ENCODE measurements at regions not wholly inside any gene's neighbourhood (a gene's known extent, or its start where the extent isn't known, plus 50 kb on each side); places are given as distances from the start of the nearest gene placed in this dataset.
"Not testable (repeated sequence)": the region's sequence is repeated elsewhere in the genome, so short reads cannot be mapped to it uniquely, and the experiment has no call there.

DNA sequence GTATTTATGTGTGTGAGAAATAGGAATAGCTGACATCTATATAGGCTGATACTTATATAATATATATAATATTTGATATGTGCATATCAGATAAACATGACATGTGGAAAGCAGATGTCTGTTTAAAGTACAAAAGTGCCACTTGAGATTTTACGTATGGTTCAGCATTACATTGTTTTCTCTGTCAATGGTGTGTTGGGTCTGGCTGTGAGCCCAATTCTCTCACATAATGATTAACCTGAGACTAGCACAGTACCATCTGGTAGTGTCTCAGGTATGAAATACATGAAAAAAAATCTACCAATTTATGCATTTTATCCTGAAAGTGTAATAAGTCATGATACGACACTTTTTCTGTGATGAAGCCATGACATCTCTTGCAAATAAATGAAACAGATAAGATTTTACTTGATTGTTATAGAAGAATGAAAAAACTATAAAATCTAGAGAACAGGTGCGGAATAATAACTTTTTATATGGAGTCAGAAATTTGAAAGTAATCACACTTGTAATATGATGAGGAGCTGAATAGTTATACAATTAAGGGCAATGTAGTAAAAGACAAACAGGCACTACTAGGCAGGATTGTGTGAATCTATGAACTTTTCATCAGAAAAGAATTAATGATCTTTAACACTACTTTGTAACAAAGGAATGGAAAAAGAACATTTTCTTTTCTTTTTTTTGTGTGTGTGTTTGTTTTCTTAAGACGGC is 1405.0 kb downstream of the OLFM4 start:
- H4K20me1 ChIP-seq (ENCODE audit: insufficient read depth), result no peaks in the 10 kb centered on the region
- no peaks in the 10 kb centered on the region for H3K79me2 ChIP-seq (replicated peaks; ENCODE audit: insufficient read depth, low read length)
- no peak overlapping the region for H3K4me3 ChIP-seq (ENCODE audit: low read length)
- no peak overlapping the region for H3K27ac ChIP-seq (ENCODE audit: low read length)
- H3K36me3 ChIP-seq (ENCODE audit: insufficient read depth, low read length), result no peaks in the 10 kb centered on the region
- no peak overlapping the region for H3K4me2 ChIP-seq (ENCODE audit: low read length)
- H3F3A ChIP-seq (ENCODE audit: insufficient read depth, low read length, poor library complexity, severe bottlenecking), result no peaks in the 10 kb centered on the region
- H2AFZ ChIP-seq (ENCODE audit: low read depth, low read length), result no peak overlapping the region
- no peaks in the 10 kb centered on the region for H3K9me2 ChIP-seq (ENCODE audit: insufficient read depth, low read length)
- H3K27me3 ChIP-seq (ENCODE audit: insufficient read depth, low read depth, low read length), result no peaks in the 10 kb centered on the region
- no peak overlapping the region for H3K9ac ChIP-seq (ENCODE audit: low read length)
- TF ChIP-seq TAF1 (IDR thresholded peaks at IDR 0.05; ENCODE audit: low read depth) (no peak), EP300 (conservative IDR thresholded peaks at IDR 0.05; ENCODE audit: poor library complexity, severe bottlenecking) (no peak), POLR2AphosphoS5 (IDR thresholded peaks at IDR 0.05) (no peak), EZH2 (IDR thresholded peaks at IDR 0.05; ENCODE audit: borderline replicate concordance, insufficient read depth, low read length, poor library complexity, severe bottlenecking) (no peak), MXI1 (conservative IDR thresholded peaks at IDR 0.05; ENCODE audit: poor library complexity, severe bottlenecking) (no peak), RAD21 (conservative IDR thresholded peaks at IDR 0.05) (no peak), SMC3 (conservative IDR thresholded peaks at IDR 0.05; ENCODE audit: poor library complexity) (no peak)
- TF ChIP-seq, protein P1, sequence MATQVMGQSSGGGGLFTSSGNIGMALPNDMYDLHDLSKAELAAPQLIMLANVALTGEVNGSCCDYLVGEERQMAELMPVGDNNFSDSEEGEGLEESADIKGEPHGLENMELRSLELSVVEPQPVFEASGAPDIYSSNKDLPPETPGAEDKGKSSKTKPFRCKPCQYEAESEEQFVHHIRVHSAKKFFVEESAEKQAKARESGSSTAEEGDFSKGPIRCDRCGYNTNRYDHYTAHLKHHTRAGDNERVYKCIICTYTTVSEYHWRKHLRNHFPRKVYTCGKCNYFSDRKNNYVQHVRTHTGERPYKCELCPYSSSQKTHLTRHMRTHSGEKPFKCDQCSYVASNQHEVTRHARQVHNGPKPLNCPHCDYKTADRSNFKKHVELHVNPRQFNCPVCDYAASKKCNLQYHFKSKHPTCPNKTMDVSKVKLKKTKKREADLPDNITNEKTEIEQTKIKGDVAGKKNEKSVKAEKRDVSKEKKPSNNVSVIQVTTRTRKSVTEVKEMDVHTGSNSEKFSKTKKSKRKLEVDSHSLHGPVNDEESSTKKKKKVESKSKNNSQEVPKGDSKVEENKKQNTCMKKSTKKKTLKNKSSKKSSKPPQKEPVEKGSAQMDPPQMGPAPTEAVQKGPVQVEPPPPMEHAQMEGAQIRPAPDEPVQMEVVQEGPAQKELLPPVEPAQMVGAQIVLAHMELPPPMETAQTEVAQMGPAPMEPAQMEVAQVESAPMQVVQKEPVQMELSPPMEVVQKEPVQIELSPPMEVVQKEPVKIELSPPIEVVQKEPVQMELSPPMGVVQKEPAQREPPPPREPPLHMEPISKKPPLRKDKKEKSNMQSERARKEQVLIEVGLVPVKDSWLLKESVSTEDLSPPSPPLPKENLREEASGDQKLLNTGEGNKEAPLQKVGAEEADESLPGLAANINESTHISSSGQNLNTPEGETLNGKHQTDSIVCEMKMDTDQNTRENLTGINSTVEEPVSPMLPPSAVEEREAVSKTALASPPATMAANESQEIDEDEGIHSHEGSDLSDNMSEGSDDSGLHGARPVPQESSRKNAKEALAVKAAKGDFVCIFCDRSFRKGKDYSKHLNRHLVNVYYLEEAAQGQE (IDR thresholded peaks at IDR 0.05; ENCODE audit: borderline replicate concordance), result no peak
- TF ChIP-seq, protein P2, sequence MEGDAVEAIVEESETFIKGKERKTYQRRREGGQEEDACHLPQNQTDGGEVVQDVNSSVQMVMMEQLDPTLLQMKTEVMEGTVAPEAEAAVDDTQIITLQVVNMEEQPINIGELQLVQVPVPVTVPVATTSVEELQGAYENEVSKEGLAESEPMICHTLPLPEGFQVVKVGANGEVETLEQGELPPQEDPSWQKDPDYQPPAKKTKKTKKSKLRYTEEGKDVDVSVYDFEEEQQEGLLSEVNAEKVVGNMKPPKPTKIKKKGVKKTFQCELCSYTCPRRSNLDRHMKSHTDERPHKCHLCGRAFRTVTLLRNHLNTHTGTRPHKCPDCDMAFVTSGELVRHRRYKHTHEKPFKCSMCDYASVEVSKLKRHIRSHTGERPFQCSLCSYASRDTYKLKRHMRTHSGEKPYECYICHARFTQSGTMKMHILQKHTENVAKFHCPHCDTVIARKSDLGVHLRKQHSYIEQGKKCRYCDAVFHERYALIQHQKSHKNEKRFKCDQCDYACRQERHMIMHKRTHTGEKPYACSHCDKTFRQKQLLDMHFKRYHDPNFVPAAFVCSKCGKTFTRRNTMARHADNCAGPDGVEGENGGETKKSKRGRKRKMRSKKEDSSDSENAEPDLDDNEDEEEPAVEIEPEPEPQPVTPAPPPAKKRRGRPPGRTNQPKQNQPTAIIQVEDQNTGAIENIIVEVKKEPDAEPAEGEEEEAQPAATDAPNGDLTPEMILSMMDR (IDR thresholded peaks at IDR 0.05; ENCODE audit: poor library complexity, severe bottlenecking), result no peak
- no peaks in the 10 kb centered on the region for H3K9me3 ChIP-seq (ENCODE audit: low read length)

DNA sequence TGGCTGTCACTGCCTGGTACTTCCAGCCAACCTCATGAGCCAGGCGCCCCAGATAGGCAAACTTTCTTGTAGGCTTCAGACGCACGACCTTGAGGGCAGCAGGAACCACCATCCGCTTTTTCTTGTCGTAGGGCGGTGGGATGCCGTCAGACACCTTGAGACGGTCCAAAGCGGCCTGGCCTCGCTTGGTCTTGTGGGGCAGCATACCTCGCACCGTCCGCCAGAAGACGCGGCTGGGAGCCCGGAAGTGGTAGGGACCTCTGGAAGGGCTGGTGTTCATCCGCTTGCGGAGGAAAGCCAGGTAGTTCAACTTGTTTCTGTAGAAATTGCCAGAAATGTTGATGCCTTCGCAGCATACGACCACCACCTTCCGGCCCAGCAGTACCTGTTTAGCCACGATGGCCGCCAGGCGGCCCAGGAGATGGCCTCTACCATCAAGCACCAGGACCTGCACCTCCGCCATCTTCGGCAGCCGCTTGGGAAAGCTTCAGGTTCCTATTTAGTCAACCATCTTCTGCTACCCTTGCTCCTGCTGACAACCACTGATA is 1412.3 kb downstream of the OLFM4 start:
- H3K4me2 ChIP-seq (ENCODE audit: low read length); H3K9ac ChIP-seq (ENCODE audit: low read length); H3K9me3 ChIP-seq (ENCODE audit: low read length); H4K20me1 ChIP-seq (ENCODE audit: insufficient read depth); H2AFZ ChIP-seq (ENCODE audit: low read depth, low read length); H3F3A ChIP-seq (ENCODE audit: insufficient read depth, low read length, poor library complexity, severe bottlenecking); H3K9me2 ChIP-seq (ENCODE audit: insufficient read depth, low read length); H3K4me3 ChIP-seq (ENCODE audit: low read length); H3K79me2 ChIP-seq (replicated peaks; ENCODE audit: insufficient read depth, low read length); H3K27ac ChIP-seq (ENCODE audit: low read length); H3K36me3 ChIP-seq (ENCODE audit: insufficient read depth, low read length); H3K27me3 ChIP-seq (ENCODE audit: insufficient read depth, low read depth, low read length): not testable (repeated sequence)
